ENCODE measurements at regions not wholly inside any gene's neighbourhood (a gene's known extent, or its start where the extent isn't known, plus 50 kb on each side); places are given as distances from the start of the nearest gene placed in this dataset.

DNA sequence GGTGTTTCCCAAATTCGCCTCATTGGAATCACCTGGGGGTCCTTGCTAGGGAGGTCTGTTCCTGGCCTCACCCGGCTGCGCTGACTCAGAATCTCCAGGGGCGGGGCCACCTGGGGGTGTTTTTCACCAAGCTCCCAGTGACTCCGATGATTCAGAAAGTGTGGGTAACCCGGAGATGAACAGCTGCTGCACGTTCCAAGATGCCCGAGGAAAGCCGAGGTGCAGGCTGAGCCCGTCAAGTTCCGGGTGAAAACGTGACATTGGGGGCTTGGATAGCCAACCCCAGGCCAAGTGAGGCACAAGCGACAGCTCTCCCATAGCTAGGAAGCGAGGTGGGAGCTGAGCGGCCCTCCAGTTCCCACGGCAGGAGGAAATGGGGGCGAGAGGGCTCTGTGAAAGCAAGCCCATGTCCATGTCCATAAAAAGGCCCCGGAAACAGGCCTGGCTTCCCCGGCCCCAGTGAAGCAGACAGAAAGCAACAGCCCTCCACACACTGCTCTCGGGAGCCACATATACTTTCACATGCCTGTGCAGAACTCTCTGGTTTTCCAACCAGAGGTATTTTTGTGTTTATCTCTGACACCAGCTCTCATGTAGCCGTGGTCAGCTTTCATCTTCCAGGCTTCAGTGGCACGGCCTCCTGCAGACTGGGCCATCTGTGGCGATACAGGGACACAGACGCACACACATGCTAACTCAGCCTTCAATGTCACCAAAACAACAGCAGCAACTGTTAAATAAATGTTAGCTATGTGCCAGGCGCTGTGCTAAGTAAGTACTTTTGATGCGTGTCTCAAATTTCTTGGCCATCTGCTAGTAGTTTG, 90.7 kb upstream of the CCDC28A start:
- peak; percentile 34 for DNase-seq
- peak; percentile 19 to 26 for ATAC-seq
- intact Hi-C loops (cut with DNase I): no loop called here

DNA sequence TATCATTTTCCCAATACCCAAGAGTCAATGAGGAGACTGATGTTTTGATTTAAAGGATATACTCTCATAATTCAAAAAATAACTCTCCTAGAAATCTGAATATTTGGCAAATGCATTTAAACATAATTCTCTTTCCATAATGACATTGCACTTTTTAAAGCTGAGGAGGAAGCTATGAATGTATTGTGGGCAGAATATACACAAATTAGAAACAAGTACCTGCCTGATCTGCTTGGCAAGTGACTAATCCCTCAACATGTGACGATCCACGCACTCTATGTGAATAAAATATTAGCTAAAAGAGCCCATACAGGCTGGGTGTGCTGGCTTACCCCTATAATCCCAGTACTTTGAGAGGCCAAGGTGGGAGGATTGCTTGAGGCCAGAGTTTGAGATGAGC, 88.3 kb upstream of the CCDC28A start:
- intact Hi-C loops (cut with DNase I): no loop called here
- no peak for ATAC-seq

DNA sequence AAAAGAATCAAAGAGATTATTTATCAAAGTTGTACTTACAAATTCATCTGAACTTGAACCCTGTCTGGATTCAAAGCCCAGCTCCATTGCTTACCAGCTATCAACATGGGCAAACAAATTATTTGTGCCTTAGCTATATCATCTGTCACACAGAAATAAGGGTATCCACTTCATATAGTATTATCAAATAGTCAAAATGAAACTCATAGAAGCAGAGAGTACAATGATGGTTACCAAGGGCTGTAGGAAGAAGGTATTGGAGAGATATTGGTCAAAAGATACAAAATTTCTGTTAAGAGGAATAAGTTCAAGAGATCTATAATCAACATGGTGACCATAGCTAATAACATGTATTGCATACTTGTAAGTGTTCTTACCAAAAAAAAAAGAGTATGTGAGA, 87.8 kb upstream of the CCDC28A start:
- intact Hi-C loops (cut with DNase I): no loop called here
- DNase-seq (no peak), ATAC-seq (no peak)

More for the DNA sequence above, 88.3 kb upstream of the CCDC28A start:
- DNase-seq: no peak

DNA sequence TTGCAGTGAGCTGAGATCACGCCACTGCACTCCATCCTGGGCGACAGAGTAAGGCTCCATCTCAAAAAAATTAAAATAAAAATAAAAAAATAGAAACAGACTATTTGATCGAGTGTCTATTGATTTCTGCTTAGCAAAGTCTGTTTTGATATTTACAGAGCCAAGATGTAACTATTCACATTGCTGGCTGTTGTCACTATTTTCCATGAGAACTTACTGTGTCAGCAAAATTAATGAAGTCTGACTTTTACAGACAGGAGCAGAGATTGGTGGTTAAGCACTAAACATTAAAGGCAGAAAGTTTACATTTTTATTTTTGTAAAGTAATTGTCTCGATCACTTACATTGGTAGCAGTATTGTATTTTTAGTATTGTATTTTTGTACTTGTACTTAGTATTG, 85.0 kb upstream of the CCDC28A start:
- DNase-seq: no peak
- intact Hi-C loops (cut with DNase I): no loop called here
- no peak for ATAC-seq

DNA sequence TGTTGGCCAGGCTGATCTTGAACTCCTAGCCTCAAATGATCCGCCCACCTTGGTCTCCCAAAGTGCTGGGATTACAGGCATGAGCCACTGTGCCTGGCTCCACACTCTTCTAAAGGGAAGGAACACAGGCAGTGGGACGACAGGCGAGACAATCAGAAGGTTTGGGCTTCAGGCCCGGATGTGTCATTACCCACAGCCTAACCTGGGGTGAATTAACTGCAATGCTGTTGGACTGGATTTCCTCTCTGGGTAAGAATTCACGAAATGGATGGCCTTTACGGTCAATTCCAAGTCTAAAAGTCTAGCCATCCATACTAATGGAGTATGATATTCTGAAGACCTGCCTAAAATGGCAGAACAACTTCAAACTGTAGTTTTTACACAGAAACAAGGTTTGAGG, 83.7 kb upstream of the CCDC28A start:
- no peak for DNase-seq
- intact Hi-C loops (cut with DNase I): loop anchor here in 1 of 2 donors (10.0 kb wide), 1 partner anchor 75 kb away; no protein-coding TSS in a partner anchor
- no peak for ATAC-seq

DNA sequence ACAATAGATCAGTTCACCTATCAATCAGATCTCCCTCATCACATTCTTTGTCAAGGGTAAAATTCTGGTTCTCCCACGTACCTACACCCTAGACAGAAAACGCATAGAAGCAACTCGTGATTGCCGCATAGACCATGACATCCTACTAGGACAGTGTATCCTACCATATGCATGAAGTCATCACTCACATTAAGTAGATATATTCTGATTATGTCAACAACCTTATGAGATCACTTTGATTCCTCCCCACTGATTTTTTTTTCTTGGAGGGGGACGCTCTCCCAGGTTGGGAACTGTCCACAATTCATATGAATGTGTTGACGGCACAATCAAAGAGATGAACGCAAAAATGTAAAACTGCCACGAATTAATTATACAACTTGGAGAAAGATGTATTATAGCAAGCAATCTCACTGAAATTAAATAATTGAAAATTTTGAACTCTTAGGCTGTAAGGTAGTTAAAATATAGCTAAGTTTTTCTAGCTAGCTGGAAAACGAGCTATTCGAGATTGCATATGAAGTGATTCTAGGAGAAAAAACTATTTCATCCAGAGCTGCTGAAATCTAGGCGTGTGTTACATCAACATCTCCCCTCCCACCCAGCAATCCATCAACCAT, 82.5 kb upstream of the CCDC28A start:
- intact Hi-C loops (cut with DNase I): loop anchor here in 1 of 2 donors (10.0 kb wide), 1 partner anchor 74 kb away; no protein-coding TSS in a partner anchor
- no peak for DNase-seq
- ATAC-seq: no peak

DNA sequence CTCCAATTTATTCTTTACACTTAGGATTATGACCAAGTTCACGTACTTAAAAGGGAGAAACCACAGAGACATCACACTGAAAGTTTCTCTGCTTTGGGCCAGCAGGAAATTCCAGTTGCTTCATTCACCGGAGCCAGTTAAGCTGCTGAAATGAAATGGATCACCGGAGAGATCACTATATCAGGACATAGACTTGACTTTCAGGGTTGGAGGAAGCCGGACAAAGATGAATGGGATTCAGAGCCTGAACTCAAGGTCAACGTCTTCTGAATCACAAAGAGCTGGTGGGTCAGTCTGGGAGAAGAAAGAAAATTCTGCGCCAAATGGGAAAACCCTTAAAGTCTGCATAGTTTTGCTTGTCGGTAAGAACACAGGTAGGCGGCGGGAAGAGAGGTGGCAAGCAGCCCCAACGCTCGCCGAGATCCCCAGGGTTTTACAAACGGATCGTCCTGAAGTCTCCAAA, 81.9 kb upstream of the CCDC28A start:
- intact Hi-C loops (cut with DNase I): loop anchor here (2.0 to 10.0 kb wide), 2 partner anchors 73 to 75 kb away; no protein-coding TSS in a partner anchor
- ATAC-seq (peak in 1 of 2 donors; percentile 5), DNase-seq (no peak)

DNA sequence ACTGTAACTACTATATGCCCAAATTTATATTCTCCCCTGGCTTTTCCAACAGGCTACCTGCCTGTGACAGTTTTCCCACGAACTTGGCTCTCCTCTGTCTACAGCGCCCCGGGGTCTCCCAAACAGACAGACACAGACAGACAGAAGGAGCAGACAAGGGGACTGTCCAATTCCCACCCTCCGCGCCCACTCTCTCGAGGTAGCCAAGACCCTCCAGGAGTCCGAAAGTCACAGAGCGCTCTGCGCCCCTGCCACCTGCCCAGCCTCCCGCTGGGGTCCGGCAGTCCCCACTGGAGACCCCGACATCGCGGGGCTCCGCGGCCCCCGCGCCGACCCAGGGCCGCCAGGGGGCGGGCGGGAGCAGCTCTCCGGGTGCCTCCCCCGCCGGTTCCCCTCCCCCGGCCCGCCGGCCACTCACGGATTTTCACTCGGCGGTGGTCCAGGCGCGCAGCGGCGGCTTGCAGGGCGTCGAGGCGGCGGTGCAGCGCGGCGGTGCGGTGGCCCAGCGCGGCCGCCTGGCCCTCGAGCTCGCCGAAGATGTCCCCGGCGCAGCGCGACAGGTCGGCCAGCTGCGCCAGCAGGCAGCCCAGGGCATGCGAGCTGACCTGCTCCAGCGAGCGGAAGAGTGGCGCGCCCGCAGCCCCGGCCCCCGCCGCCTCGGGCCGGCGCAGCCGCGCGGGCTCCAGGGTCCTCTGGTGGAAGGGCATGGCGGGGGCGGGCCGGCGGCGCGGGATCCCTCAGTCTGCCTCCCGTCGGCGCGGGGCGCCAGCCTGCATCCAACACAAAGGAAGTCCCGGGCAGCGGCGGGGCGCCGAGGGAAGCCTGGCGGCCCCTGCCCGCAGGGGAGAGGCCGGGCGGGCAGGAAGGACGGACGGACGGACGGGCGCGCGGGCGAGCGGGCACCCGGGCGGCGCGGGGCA, 81.3 kb upstream of the CCDC28A start:
- DNase-seq (peak; percentile 82), ATAC-seq (peak; percentile 82 to 87)
- intact Hi-C loops (cut with DNase I): loop anchor here (2.0 to 10.0 kb wide), 2 partner anchors 72 to 74 kb away; no protein-coding TSS in a partner anchor

DNA sequence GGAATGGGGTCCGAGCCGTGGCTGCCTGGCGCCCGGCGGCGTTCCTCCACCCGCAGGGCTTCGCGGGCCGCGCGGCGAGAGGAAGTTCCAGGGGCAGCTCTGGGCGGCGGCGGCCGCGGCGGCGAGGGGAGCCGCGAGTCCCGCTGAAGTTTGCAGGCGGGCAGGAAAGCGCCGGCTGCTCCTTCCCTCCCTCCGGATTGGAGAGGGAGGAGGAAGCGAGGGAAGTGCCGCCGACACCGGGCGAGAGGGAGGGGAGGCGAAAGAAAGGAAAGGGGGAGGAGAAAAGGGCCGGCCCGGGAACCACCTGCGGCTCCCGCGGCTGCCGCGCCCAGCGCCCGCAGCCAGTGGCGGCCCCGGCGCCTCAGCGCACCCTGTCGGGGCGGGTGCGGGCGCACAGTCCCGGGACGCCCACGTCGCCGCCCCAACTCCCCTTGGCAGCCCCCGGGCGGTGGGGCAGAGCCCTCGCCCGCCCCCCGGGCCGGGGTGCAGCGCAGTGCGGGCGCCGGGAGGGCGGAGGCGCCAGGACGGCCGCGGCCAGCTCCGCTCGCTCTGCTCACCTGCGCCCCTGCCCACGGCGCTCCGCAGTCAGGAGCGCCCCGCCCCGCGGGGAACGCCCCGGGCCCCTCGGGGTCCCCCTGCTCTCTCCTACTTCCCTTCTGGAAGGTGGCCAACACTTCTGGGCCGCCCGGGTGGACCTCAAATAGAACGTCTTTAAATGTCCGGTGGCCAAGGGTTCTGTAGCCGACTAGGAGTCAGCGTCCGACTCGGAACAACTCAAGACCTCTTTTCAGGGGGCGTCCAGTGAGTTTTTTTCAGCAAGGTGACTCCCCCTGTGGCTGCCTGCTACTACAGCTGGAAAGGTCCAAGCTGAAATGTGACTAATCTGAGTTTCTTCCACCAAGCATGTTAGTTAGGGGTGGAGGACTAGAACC, 80.3 kb upstream of the CCDC28A start:
- ATAC-seq (peak; percentile 70 to 80), DNase-seq (peak; percentile 64)
- intact Hi-C loops (cut with DNase I): loop anchor here (2.0 to 10.0 kb wide), 2 partner anchors 72 to 74 kb away; no protein-coding TSS in a partner anchor

DNA sequence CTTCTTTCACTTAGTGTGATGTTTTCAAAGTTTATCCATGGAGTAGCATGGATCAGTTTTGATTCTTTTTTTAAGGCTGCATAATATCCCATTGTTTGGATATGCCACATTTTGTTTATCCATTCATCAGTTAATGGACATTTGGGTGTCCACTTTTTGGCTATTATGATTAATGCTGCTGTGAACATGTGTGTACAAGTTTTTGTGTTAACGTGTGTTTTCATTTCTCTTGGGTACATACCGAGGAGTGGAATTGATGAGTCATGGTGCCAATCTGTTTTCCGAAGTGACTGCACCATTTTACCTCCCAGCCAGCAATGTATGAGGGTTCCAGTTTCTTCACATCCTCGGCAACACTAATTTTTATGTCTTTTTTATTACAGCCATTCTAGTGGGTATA, 78.4 kb upstream of the CCDC28A start:
- ATAC-seq: no peak
- no peak for DNase-seq
- intact Hi-C loops (cut with DNase I): loop anchor here in 1 of 2 donors (10.0 kb wide), 1 partner anchor 70 kb away; no protein-coding TSS in a partner anchor

DNA sequence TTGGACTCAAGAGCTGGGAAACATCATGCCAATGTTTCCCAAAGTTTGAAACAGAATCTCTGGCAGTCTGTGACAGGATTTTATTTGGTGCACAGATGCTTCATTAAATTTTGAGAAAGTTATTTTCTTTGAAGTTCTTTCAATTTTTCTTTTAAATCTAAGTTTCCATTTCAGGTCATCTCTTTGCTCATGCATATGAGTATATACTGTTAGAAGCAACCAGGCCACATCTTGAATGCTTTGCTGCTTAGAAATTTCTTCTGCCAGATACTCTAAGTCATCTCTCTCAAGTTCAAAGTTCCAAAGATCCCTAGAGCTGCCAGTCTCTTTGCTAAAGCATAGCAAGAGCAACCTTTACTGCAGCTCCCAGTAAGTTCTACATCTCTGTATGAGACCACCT, 59.1 kb upstream of the CCDC28A start:
- intact Hi-C loops (cut with DNase I): no loop called here
- no peak for DNase-seq
- no peak for ATAC-seq

DNA sequence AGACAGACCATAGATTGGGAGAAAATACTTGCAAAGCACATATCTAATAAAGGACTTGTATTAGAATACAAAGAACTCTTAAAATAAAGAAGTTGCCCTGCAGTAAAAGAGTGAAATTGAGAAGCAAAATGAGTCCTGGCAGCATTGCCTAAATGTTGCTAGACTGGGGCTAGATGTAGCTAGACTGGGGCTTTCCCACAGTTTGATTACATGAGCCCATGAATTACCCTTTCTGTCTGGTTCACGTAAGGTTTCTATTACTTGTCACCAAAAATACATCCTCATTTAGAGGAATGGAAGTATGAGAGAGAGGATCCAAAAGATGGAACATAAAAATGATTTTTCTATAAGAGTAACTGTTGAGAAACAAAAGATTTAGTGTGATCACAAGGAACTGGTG, 57.6 kb upstream of the CCDC28A start:
- intact Hi-C loops (cut with DNase I): no loop called here
- ATAC-seq (no peak), DNase-seq (no peak)

DNA sequence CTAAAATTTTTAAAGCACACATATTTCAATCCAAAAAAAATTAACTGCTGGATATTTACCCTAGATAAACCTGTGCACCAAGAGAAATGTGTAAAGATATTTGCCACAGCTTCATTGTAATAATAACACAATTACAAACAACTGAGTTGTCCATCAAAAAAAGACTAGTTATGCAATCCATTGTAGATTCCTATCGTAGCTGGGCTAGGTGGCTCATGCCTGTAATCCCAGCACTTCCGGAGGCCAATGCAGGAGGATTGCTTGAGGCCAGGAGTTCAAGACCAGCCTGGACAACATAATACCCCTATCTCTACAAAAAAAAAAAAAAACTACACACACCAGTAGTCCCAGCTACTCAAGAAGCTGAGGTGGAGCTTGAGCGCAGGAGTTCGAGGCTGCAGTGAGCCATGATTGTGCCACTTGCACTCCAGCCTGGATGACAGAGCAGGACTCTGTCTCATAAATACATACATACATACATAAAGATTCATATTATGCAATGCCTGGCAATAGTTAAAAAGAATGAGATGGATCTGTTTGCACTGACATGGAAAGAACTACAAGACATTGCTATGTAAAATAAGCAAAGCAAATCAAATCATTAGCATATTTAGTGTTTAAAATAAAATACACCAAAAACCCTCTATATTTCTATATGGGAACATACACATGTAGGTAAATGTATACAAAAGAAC, 56.5 kb upstream of the CCDC28A start:
- intact Hi-C loops (cut with DNase I): no loop called here

DNA sequence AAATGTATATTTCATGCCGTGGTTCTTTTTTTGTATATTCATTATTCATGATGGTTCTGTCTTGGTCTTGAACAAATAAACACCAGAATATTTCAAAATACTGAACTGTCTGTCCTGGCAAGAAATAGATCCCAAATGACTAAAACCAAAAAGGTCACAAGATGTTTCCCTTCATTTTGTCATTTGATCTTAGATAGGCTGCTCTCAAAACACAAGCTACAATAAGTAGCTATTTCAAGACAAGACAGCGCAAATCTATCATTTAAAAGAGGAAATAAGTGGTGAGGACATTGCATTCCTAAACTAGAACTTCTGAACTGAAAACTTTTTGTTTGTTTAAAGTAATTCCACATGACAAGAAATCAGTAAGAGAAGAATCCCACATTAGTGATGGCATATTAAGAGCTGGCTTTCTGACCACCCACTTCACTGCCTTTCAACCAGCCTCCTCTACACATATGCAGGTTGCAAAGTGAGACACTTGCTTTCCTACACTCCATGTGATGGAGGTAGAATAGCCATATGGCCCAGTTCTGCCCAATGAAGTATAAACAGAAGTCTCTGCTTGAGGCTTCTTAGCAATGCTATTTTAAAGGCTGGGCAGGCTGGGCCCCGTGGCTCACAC, 54.4 kb upstream of the CCDC28A start:
- intact Hi-C loops (cut with DNase I): no loop called here
- no peak for DNase-seq
- ATAC-seq: no peak

More for the DNA sequence above, 56.5 kb upstream of the CCDC28A start:
- DNase-seq (no peak), ATAC-seq (no peak)

DNA sequence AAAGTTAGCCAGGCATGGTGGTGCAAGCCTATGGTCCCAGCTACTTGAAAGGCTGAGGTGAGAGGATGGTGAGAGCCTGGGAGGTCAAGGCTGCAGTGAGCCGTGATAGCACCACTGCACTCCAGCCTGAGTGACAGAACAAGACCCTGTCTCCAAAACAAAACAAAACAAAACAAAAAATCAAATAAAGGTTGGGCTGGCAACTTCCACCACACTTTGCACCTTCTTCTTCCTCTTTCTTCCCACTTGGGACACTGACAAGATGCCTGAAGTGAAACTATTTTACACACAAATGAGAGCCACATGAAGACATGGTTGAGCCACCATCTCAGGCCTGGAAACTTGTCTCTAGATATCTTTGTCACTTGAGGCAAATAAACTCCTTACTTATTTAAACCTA, 53.8 kb upstream of the CCDC28A start:
- intact Hi-C loops (cut with DNase I): no loop called here

DNA sequence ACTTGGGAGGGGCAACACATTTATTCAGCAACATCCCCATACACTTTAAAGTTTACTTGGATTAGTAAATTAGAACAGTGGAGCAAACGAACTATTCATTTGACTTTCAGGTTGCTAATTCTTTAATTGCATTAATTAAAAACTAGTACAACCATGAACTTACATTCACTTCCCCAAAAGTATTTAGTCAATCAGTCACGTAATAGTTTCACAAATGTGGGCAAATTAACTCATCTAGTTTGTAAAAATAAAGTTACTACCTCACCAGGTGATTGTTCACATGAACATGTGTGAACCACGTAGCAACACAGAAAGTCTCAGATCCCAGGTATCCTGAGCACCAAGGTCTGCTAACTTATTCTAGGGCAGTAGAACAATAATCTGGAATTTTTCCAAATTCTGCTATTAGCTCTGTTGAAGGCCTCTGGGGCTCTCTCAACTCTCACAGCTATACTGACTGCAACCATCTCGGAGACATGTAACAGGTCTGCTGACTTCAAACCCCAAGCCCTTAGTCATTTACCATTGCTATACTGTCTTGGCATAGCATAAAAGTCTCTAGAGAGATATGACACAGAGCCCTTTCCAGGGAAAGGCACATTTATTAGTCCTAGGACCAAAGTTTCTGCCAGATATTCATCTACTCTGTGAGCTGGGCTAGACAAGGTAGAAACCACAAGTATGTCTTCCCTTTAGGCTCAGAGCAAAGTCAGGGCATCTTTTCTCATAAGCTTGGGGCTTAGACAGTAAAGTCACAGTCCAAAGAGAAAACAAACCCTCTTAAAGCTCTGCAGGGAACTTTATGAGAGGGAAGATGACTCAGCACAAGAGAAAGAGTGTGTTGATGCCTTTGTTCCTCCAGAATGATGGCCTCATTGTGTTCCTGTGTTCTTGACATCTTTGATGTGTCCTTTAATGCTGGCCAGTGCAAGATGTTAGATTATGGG, 50.9 kb upstream of the CCDC28A start:
- DNase-seq (no peak), ATAC-seq (peak in 1 of 2 donors; percentile 21)
- intact Hi-C loops (cut with DNase I): no loop called here

More for the DNA sequence above, 53.8 kb upstream of the CCDC28A start:
- DNase-seq: no peak
- no peak for ATAC-seq

Measured in left cardiac atrium (tissue), 4 donors.